ENCODE measurements at regions not wholly inside any gene's neighbourhood (a gene's known extent, or its start where the extent isn't known, plus 50 kb on each side); places are given as distances from the start of the nearest gene placed in this dataset.

- FAIRE-seq (no peak), DNase-seq (ENCODE audit: insufficient read length, low spot score) (no peak)
Observed at GRCh38 chr4:130124066-130124465, 1028.1 kb downstream of the C4orf33 start.

GRCh38 chr4:130125467-130125866, 1029.5 kb downstream of the C4orf33 start:
- DNase-seq (ENCODE audit: insufficient read length, low spot score) (no peak), FAIRE-seq (no peak)

GRCh38 chr4:130127297-130127696, 1031.3 kb downstream of the C4orf33 start:
- no peak for DNase-seq (ENCODE audit: insufficient read length, low spot score)

GRCh38 chr4:130131536-130131935, 1035.6 kb downstream of the C4orf33 start:
- DNase-seq (ENCODE audit: insufficient read length, low spot score) (no peak), FAIRE-seq (no peak)

More at GRCh38 chr4:130127297-130127696, 1031.3 kb downstream of the C4orf33 start:
- no peak for FAIRE-seq

GRCh38 chr4:130141651-130142050, 1045.7 kb downstream of the C4orf33 start:
- DNase-seq (ENCODE audit: insufficient read length, low spot score) (no peak), FAIRE-seq (no peak)

- DNase-seq (ENCODE audit: insufficient read length, low spot score), result no peak
- no peak for FAIRE-seq
Observed at GRCh38 chr4:130143656-130144055, 1047.7 kb downstream of the C4orf33 start.

- DNase-seq (ENCODE audit: insufficient read length, low spot score), result no peak
Observed at GRCh38 chr4:130146773-130147172, 1050.8 kb downstream of the C4orf33 start.

GRCh38 chr4:130147641-130148040, 1051.7 kb downstream of the C4orf33 start:
- FAIRE-seq, result no peak
- DNase-seq (ENCODE audit: insufficient read length, low spot score), result no peak

More at GRCh38 chr4:130146773-130147172, 1050.8 kb downstream of the C4orf33 start:
- no peak for FAIRE-seq

- DNase-seq (ENCODE audit: insufficient read length, low spot score) (no peak), FAIRE-seq (no peak)
Observed at GRCh38 chr4:130154901-130155300, 1058.9 kb downstream of the C4orf33 start.

- FAIRE-seq (no peak), DNase-seq (ENCODE audit: insufficient read length, low spot score) (no peak)
Observed at GRCh38 chr4:130163701-130164100, 1067.7 kb downstream of the C4orf33 start.

- no peak for FAIRE-seq
- DNase-seq (ENCODE audit: insufficient read length, low spot score), result no peak
Observed at GRCh38 chr4:130165381-130165780, 1069.4 kb downstream of the C4orf33 start.

- DNase-seq (ENCODE audit: insufficient read length, low spot score) (no peak), FAIRE-seq (no peak)
Observed at GRCh38 chr4:130172156-130172555, 1076.2 kb downstream of the C4orf33 start.

- DNase-seq (ENCODE audit: insufficient read length, low spot score), result no peak
- no peak for FAIRE-seq
Observed at GRCh38 chr4:130178106-130178505, 1082.2 kb downstream of the C4orf33 start.

GRCh38 chr4:130183096-130183495, 1087.1 kb downstream of the C4orf33 start:
- DNase-seq (ENCODE audit: insufficient read length, low spot score) (no peak), FAIRE-seq (no peak)

GRCh38 chr4:130183766-130184165, 1087.8 kb downstream of the C4orf33 start:
- FAIRE-seq (no peak), DNase-seq (ENCODE audit: insufficient read length, low spot score) (no peak)

- FAIRE-seq (no peak), DNase-seq (ENCODE audit: insufficient read length, low spot score) (no peak)
Observed at GRCh38 chr4:130185123-130185522, 1089.2 kb downstream of the C4orf33 start.

GRCh38 chr4:130186931-130187330, 1091.0 kb downstream of the C4orf33 start:
- DNase-seq (ENCODE audit: insufficient read length, low spot score) (no peak), FAIRE-seq (no peak)

- no peak for DNase-seq (ENCODE audit: insufficient read length, low spot score)
Observed at GRCh38 chr4:130187587-130187986, 1091.6 kb downstream of the C4orf33 start.

GRCh38 chr4:130192787-130193186, 1096.8 kb downstream of the C4orf33 start:
- DNase-seq (ENCODE audit: insufficient read length, low spot score), result no peak

More at GRCh38 chr4:130187587-130187986, 1091.6 kb downstream of the C4orf33 start:
- no peak for FAIRE-seq

GRCh38 chr4:130197946-130198345, 1102.0 kb downstream of the C4orf33 start:
- DNase-seq (ENCODE audit: insufficient read length, low spot score), result no peak
- FAIRE-seq, result no peak

More at GRCh38 chr4:130192787-130193186, 1096.8 kb downstream of the C4orf33 start:
- FAIRE-seq, result no peak

- no peak for DNase-seq (ENCODE audit: insufficient read length, low spot score)
Observed at GRCh38 chr4:130203571-130203970, 1107.6 kb downstream of the C4orf33 start.

GRCh38 chr4:130210864-130211263, 1114.9 kb downstream of the C4orf33 start:
- FAIRE-seq (no peak), DNase-seq (ENCODE audit: insufficient read length, low spot score) (no peak)

More at GRCh38 chr4:130203571-130203970, 1107.6 kb downstream of the C4orf33 start:
- FAIRE-seq, result no peak

- DNase-seq (ENCODE audit: insufficient read length, low spot score) (no peak), FAIRE-seq (no peak)
Observed at GRCh38 chr4:130214268-130214667, 1118.3 kb downstream of the C4orf33 start.
